ENCODE measurements at regions not wholly inside any gene's neighbourhood (a gene's known extent, or its start where the extent isn't known, plus 50 kb on each side); places are given as distances from the start of the nearest gene placed in this dataset.

DNA sequence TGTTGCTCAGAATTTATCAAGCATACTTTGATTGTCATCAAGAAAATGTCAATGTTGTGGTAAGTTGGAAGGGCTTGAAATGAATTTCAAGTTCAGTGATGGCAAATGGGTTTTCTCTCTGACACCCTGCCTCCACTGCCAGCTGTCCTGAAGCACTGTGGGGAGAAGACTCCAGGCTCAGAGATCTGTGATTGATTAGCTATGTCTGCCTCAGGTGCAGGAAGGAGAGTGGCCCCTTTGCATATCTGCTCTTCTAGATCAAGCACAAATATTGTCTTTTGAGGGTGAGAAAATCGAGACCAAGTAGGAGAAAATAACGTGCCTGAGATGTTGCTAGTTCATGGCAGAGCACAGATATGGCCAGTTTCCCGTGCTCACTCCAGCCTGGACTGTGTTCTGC, 178.8 kb upstream of the GLI2 start:
- TF ChIP-seq, protein P1, sequence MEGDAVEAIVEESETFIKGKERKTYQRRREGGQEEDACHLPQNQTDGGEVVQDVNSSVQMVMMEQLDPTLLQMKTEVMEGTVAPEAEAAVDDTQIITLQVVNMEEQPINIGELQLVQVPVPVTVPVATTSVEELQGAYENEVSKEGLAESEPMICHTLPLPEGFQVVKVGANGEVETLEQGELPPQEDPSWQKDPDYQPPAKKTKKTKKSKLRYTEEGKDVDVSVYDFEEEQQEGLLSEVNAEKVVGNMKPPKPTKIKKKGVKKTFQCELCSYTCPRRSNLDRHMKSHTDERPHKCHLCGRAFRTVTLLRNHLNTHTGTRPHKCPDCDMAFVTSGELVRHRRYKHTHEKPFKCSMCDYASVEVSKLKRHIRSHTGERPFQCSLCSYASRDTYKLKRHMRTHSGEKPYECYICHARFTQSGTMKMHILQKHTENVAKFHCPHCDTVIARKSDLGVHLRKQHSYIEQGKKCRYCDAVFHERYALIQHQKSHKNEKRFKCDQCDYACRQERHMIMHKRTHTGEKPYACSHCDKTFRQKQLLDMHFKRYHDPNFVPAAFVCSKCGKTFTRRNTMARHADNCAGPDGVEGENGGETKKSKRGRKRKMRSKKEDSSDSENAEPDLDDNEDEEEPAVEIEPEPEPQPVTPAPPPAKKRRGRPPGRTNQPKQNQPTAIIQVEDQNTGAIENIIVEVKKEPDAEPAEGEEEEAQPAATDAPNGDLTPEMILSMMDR (IDR thresholded peaks at IDR 0.05) = no peak
- no peak for TF ChIP-seq POLR2A (IDR thresholded peaks at IDR 0.05)

Data from gastroesophageal sphincter (tissue), 3 donors.